ENCODE measurements at regions not wholly inside any gene's neighbourhood (a gene's known extent, or its start where the extent isn't known, plus 50 kb on each side); places are given as distances from the start of the nearest gene placed in this dataset.

DNA sequence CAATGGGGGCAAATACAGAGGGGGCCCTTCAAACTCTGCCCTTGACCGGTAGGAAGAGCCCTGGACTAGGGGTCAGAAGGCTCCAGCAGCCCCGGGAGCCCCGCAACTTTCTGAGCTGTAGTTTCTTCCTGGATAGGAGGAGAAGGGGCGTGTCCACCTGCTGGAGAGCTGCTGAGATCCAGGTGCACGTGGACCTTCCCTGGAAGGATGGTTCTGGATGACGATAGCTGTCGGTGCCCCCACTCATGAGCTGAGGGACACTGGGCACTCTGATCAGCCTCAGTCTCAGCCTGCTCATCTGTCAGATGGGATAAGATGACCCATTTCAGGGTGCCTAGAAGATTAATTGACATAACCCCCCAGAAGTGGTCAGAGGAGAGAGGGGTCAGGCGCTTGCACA is 125.2 kb upstream of the HDAC4 start:
- TF ChIP-seq CTCF (IDR thresholded peaks at IDR 0.05; ENCODE audit: low read depth, low read length, missing input control), result no peak
- TF ChIP-seq SP1 (IDR thresholded peaks at IDR 0.05), result no peak
- no peak for TF ChIP-seq TAF1 (conservative IDR thresholded peaks at IDR 0.05)
- TF ChIP-seq HNF4A (conservative IDR thresholded peaks at IDR 0.05), result no peak

Measured in liver (tissue), 3 donors.